ENCODE measurements at regions not wholly inside any gene's neighbourhood (a gene's known extent, or its start where the extent isn't known, plus 50 kb on each side); places are given as distances from the start of the nearest gene placed in this dataset.

- Histone ChIP-seq H3K9me3 (no peaks in the 10 kb centered on the region), H3K27ac (no peak overlapping the region), H3K4me1 (no peaks in the 10 kb centered on the region), H3K4me3 (no peak overlapping the region), H3K36me3 (no peaks in the 10 kb centered on the region), H3K27me3 (no peaks in the 10 kb centered on the region)
- ATAC-seq (no peak), DNase-seq (no peak)
- intact Hi-C loops (cut with DNase I) = no loop called here
- no peak for TF ChIP-seq CTCF (IDR thresholded peaks at IDR 0.05)
Observed at GRCh38 chr15:36106640-36107335, 472.6 kb upstream of the CDIN1 start.

DNA sequence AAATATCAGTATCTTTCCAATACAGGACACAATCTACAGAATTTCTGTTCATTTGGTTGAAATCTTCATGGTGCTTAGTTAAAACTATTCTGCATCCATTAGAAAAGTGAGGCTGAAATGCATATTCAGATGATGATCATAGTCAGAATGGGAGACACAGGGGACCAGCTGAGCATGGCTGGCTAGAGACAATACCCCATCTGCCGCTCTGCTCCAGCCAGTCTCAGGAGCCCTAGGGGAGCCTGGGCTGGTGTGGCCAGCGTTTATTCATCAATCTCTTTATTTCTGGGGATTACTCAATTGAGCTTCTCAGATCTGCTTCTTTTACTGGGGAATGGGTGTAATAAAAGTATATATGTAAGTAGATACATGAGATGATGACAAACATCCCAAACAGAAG lies 470.9 kb upstream of the CDIN1 start:
- TF ChIP-seq CTCF (IDR thresholded peaks at IDR 0.05) = no peak
- H3K27me3 ChIP-seq = no peaks in the 10 kb centered on the region
- H3K27ac ChIP-seq = no peak overlapping the region
- no peaks in the 10 kb centered on the region for H3K9me3 ChIP-seq
- no peaks in the 10 kb centered on the region for H3K4me1 ChIP-seq
- no peaks in the 10 kb centered on the region for H3K36me3 ChIP-seq
- no peak overlapping the region for H3K4me3 ChIP-seq
- no peak for ATAC-seq
- intact Hi-C loops (cut with DNase I) = no loop called here
- DNase-seq = no peak

DNA sequence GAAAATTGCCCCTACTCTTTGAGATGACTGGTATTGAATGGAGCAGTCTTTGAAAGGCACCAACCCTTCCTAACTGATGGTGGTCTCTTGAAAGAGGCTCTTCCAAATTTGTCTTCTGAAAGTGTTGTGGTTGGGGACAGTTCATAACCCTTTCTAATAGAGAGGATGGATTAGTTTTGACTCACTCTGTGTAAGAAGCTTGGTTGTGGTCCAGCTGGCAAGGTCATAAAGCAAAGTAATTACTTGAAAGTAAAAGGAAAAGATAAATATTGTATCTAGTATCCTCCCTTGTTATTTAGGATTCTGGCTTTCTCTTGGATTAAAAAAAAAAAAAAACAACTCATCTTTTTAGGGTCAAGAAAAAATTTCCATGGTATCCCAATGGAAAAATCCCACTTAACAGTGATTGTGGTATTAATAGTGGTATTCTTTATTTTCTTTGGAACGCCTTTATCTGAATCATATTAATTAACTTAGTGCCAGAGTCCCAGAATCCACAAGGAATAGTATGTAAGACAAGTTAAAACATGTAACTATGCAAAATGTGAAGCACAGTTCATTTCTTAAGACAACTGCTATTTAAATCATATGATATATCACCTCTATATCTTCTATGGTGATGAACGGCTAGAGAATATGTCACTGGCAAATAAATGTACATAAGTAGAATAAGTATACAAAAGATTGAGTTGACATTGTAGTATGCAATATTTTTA lies 469.3 kb upstream of the CDIN1 start:
- H3K36me3 ChIP-seq = no peaks in the 10 kb centered on the region
- no peaks in the 10 kb centered on the region for H3K27me3 ChIP-seq
- H3K9me3 ChIP-seq = no peaks in the 10 kb centered on the region
- no peak overlapping the region for H3K4me3 ChIP-seq
- TF ChIP-seq CTCF (IDR thresholded peaks at IDR 0.05) = no peak
- DNase-seq (peak in 2 of 4 donors; percentile 37 to 52), ATAC-seq (peak; percentile 45)
- intact Hi-C loops (cut with DNase I) = no loop called here
- H3K4me1 ChIP-seq = no peaks in the 10 kb centered on the region
- H3K27ac ChIP-seq = no peak overlapping the region

- H3K36me3 ChIP-seq = no peaks in the 10 kb centered on the region
- no peak overlapping the region for H3K27ac ChIP-seq
- no peak overlapping the region for H3K4me3 ChIP-seq
- H3K27me3 ChIP-seq = no peaks in the 10 kb centered on the region
- no peaks in the 10 kb centered on the region for H3K9me3 ChIP-seq
- TF ChIP-seq CTCF (IDR thresholded peaks at IDR 0.05) = no peak
- DNase-seq (no peak), ATAC-seq (peak; percentile 21)
- intact Hi-C loops (cut with DNase I) = no loop called here
- no peaks in the 10 kb centered on the region for H3K4me1 ChIP-seq
Observed at GRCh38 chr15:36110659-36110993, 468.8 kb upstream of the CDIN1 start.

GRCh38 chr15:36117296-36117787 lies 462.1 kb upstream of the CDIN1 start:
- TF ChIP-seq CTCF (IDR thresholded peaks at IDR 0.05) = no peak
- Histone ChIP-seq H3K9me3 (peaks cover 0 to 13% of the 10 kb centered on the region in 2 donors), H3K27ac (no peak overlapping the region), H3K4me3 (no peak overlapping the region), H3K4me1 (no peaks in the 10 kb centered on the region), H3K27me3 (no peaks in the 10 kb centered on the region), H3K36me3 (no peaks in the 10 kb centered on the region)
- DNase-seq (no peak), ATAC-seq (no peak)
- intact Hi-C loops (cut with DNase I) = no loop called here
